ENCODE measurements at regions not wholly inside any gene's neighbourhood (a gene's known extent, or its start where the extent isn't known, plus 50 kb on each side); places are given as distances from the start of the nearest gene placed in this dataset.

- H3K9me3 ChIP-seq: no peaks in the 10 kb centered on the region
- H3K27me3 ChIP-seq: no peaks in the 10 kb centered on the region
- no peak for TF ChIP-seq CTCF (IDR thresholded peaks at IDR 0.05)
- H3K4me1 ChIP-seq: no peaks in the 10 kb centered on the region
- intact Hi-C loops (cut with DNase I): no loop called here
- no peak for DNase-seq
- no peak overlapping the region for H3K4me3 ChIP-seq
- no peak overlapping the region for H3K27ac ChIP-seq
- ATAC-seq: no peak
- no peaks in the 10 kb centered on the region for H3K36me3 ChIP-seq
- no peak for FAIRE-seq
Observed at GRCh38 chr2:211203986-211204385, 647.6 kb downstream of the CPS1 start.

- intact Hi-C loops (cut with DNase I): no loop called here
- no peak for ATAC-seq
- TF ChIP-seq CTCF (IDR thresholded peaks at IDR 0.05): no peak
- FAIRE-seq: no peak
- Histone ChIP-seq H3K27ac (no peak overlapping the region), H3K4me1 (no peaks in the 10 kb centered on the region), H3K27me3 (no peaks in the 10 kb centered on the region), H3K9me3 (no peaks in the 10 kb centered on the region), H3K36me3 (no peaks in the 10 kb centered on the region), H3K4me3 (no peak overlapping the region)
- 56 to 72% methylated on average over 2 of the region's 2 CpGs for WGBS, 2 donors
- no peak for DNase-seq
Observed at GRCh38 chr2:211204456-211204855, 648.1 kb downstream of the CPS1 start.

- FAIRE-seq: no peak
- Histone ChIP-seq H3K27me3 (no peaks in the 10 kb centered on the region), H3K4me3 (no peak overlapping the region), H3K4me1 (no peaks in the 10 kb centered on the region), H3K9me3 (no peaks in the 10 kb centered on the region), H3K27ac (no peak overlapping the region), H3K36me3 (no peaks in the 10 kb centered on the region)
- intact Hi-C loops (cut with DNase I): no loop called here
- no peak for ATAC-seq
- DNase-seq: no peak
- no peak for TF ChIP-seq CTCF (IDR thresholded peaks at IDR 0.05)
- WGBS, 2 donors: 64 to 71% methylated on average over 6 of the region's 6 CpGs
Observed at GRCh38 chr2:211204902-211205301, 648.5 kb downstream of the CPS1 start.

- Histone ChIP-seq H3K9me3 (no peaks in the 10 kb centered on the region), H3K27ac (no peak overlapping the region), H3K27me3 (no peaks in the 10 kb centered on the region), H3K36me3 (no peaks in the 10 kb centered on the region), H3K4me3 (no peak overlapping the region), H3K4me1 (no peaks in the 10 kb centered on the region)
- no peak for TF ChIP-seq CTCF (IDR thresholded peaks at IDR 0.05)
- ATAC-seq (no peak), DNase-seq (no peak), FAIRE-seq (no peak)
- intact Hi-C loops (cut with DNase I): no loop called here
- 51 to 58% methylated on average over 1 of the region's 1 CpG for WGBS, 2 donors
Observed at GRCh38 chr2:211205358-211205757, 649.0 kb downstream of the CPS1 start.

GRCh38 chr2:211205836-211206235 lies 649.4 kb downstream of the CPS1 start:
- Histone ChIP-seq H3K27me3 (no peaks in the 10 kb centered on the region), H3K9me3 (no peaks in the 10 kb centered on the region), H3K4me1 (no peaks in the 10 kb centered on the region), H3K4me3 (no peak overlapping the region), H3K27ac (no peak overlapping the region), H3K36me3 (no peaks in the 10 kb centered on the region)
- FAIRE-seq (no peak), ATAC-seq (no peak), DNase-seq (no peak)
- no peak for TF ChIP-seq CTCF (IDR thresholded peaks at IDR 0.05)
- intact Hi-C loops (cut with DNase I): no loop called here
